Smooth muscle cell (in vitro differentiated cells): ENCODE measurements at regions not wholly inside any gene's neighbourhood (a gene's known extent, or its start where the extent isn't known, plus 50 kb on each side); places are given as distances from the start of the nearest gene placed in this dataset.
A peak's percentile ranks its signal among the peaks of the same experiment; 100 is the strongest.

ENCODE experiments used
- DNase-seq: peaks from one replicate; lab custom pipeline; 2025; ENCODE audit not compliant: unreplicated experiment; lab: John Stamatoyannopoulos, UW
- H2AFZ ChIP-seq: fragments of 200-600 bp; sonication (generic); 2 replicates; pipeline ENCODE4 v1.6.0; 2016; ENCODE audit warnings: antibody characterized with exemption, low read depth, mild to moderate bottlenecking
- H3F3A ChIP-seq: fragments of 200-600 bp; sonication (generic); 2 replicates; pipeline ENCODE4 v1.6.0; 2017; ENCODE audit warnings: antibody characterized with exemption, low read depth
- H3K27ac ChIP-seq: fragments of 200-600 bp; sonication (generic); 2 replicates; pipeline ENCODE4 v1.5.1; 2016; ENCODE audit warnings: low read depth, mild to moderate bottlenecking
- H3K27me3 ChIP-seq: fragments of 200-600 bp; sonication (generic); 2 replicates; pipeline ENCODE4 v1.6.1; 2016; ENCODE audit warnings: low read depth, mild to moderate bottlenecking
- H3K36me3 ChIP-seq: fragments of 200-600 bp; sonication (generic); 2 replicates; pipeline ENCODE4 v1.5.1; 2016; ENCODE audit warnings: low read depth
- H3K4me1 ChIP-seq: fragments of 200-600 bp; sonication (generic); 2 replicates; pipeline ENCODE4 v1.5.1; 2016; ENCODE audit warnings: low read depth
- H3K4me2 ChIP-seq: fragments of 200-600 bp; sonication (generic); 2 replicates; pipeline ENCODE4 v1.6.0; 2016; ENCODE audit warnings: mild to moderate bottlenecking
- H3K4me3 ChIP-seq: fragments of 200-600 bp; sonication (generic); 2 replicates; pipeline ENCODE4 v1.5.1; 2016; ENCODE audit warnings: mild to moderate bottlenecking
- H3K79me2 ChIP-seq: fragments of 200-600 bp; sonication (generic); 2 replicates; pipeline ENCODE4 v1.6.0; 2016; ENCODE audit warnings: low read depth, mild to moderate bottlenecking
- H3K9ac ChIP-seq: fragments of 200-600 bp; sonication (generic); 2 replicates; pipeline ENCODE4 v1.6.0; 2016; ENCODE audit warnings: low read depth
- H3K9me3 ChIP-seq: fragments of 200-600 bp; sonication (generic); replicated peaks from 2 replicates; pipeline ENCODE4 v1.5.1; 2016; ENCODE audit warnings: low read depth
- H4K20me1 ChIP-seq: fragments of 200-600 bp; sonication (generic); 2 replicates; pipeline ENCODE4 v1.6.0; 2016; ENCODE audit warnings: low read depth
- CTCF ChIP-seq: fragments of 200-600 bp; sonication (generic); IDR thresholded peaks from 2 replicates; pipeline ENCODE4 v1.5.1; 2017; ENCODE audit warnings: borderline replicate concordance, mild to moderate bottlenecking, antibody characterized with exemption; ENCODE audit not compliant: insufficient read depth, poor library complexity, severe bottlenecking
- WGBS: methylation state at CpG from one replicate; pipeline ENCODE4 v1.1.7; 2016; ENCODE audit warnings: low lambda C conversion rate; 5-methylcytosine and 5-hydroxymethylcytosine counted together

DNA sequence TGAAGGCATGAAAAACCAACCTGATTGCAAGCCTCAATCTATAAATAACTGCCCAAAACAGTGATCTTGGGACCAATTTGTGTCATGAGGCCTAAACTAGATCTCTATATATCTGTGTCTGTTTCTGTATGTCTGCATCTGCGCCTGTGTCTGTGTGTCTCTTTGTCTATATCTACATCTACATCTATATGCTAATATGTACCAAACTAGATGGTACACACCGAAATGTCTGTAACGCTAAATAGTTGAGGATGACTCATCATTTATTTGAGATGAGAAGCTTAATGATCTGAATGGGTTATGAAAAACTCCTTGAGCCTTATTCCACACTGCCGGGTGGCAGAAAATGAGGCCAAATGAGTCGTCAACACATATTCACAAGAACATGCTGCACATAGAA lies 982.3 kb downstream of the ROBO2 start:
- WGBS = 87% methylated on average over 5 of the region's 5 CpGs
- no peak for TF ChIP-seq CTCF
- H3K36me3 ChIP-seq = no peaks in the 10 kb centered on the region

GRCh38 chr3:78023257-78023656 lies 983.4 kb downstream of the ROBO2 start:
- no peaks in the 10 kb centered on the region for H3K4me1 ChIP-seq
- no peaks in the 10 kb centered on the region for H3K36me3 ChIP-seq
- 99% methylated on average over 3 of the region's 3 CpGs for WGBS
- TF ChIP-seq CTCF = no peak
- no peaks in the 10 kb centered on the region for H4K20me1 ChIP-seq
- no peaks in the 10 kb centered on the region for H3K9me3 ChIP-seq
- H3K9ac ChIP-seq = no peak overlapping the region
- no peaks in the 10 kb centered on the region for H3F3A ChIP-seq
- H3K79me2 ChIP-seq = no peaks in the 10 kb centered on the region
- no peak for DNase-seq
- no peak overlapping the region for H2AFZ ChIP-seq
- no peaks in the 10 kb centered on the region for H3K27me3 ChIP-seq
- H3K27ac ChIP-seq = no peak overlapping the region
- no peak overlapping the region for H3K4me2 ChIP-seq
- H3K4me3 ChIP-seq = no peak overlapping the region

More for the DNA sequence above, 982.3 kb downstream of the ROBO2 start:
- H2AFZ ChIP-seq = peak overlapping the region; percentile 60
- no peaks in the 10 kb centered on the region for H3K27me3 ChIP-seq
- no peak for DNase-seq
- H4K20me1 ChIP-seq = no peaks in the 10 kb centered on the region
- H3K27ac ChIP-seq = no peak overlapping the region
- H3K79me2 ChIP-seq = no peaks in the 10 kb centered on the region
- H3F3A ChIP-seq = no peaks in the 10 kb centered on the region
- no peaks in the 10 kb centered on the region for H3K4me1 ChIP-seq
- no peak overlapping the region for H3K4me3 ChIP-seq
- H3K9me3 ChIP-seq = no peaks in the 10 kb centered on the region
- H3K4me2 ChIP-seq = no peak overlapping the region
- H3K9ac ChIP-seq = no peak overlapping the region

DNA sequence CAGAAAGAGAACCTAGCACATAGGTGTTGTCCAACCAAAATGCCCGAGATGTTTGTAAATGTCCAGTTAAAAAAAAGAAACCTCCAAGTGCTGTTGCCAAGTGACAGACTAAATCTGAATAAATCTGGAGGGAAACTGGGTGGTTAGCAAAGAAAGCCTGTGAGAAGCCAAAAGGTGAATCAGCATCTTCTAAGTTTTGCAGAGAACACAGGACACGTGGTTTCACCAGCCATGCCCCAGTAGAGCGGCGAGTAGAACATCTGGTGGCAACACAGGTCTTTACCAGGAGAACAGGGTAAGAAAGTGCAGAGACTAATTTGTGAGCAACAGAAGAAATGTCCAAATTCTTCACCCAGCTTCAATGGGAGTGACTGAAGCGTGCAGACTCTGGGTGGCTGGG lies 986.0 kb downstream of the ROBO2 start:
- no peak overlapping the region for H2AFZ ChIP-seq
- no peak for DNase-seq
- no peak for TF ChIP-seq CTCF
- H3F3A ChIP-seq = no peaks in the 10 kb centered on the region
- no peaks in the 10 kb centered on the region for H3K27me3 ChIP-seq
- H3K9ac ChIP-seq = no peak overlapping the region
- H3K4me2 ChIP-seq = no peak overlapping the region
- no peak overlapping the region for H3K4me3 ChIP-seq
- H3K36me3 ChIP-seq = no peaks in the 10 kb centered on the region
- 97% methylated on average over 5 of the region's 5 CpGs for WGBS
- no peaks in the 10 kb centered on the region for H3K9me3 ChIP-seq
- H3K79me2 ChIP-seq = no peaks in the 10 kb centered on the region
- no peaks in the 10 kb centered on the region for H4K20me1 ChIP-seq
- no peaks in the 10 kb centered on the region for H3K4me1 ChIP-seq
- H3K27ac ChIP-seq = no peak overlapping the region

- no peaks in the 10 kb centered on the region for H3K27me3 ChIP-seq
- H3K9me3 ChIP-seq = no peaks in the 10 kb centered on the region
- no peak overlapping the region for H3K4me3 ChIP-seq
- no peaks in the 10 kb centered on the region for H3K79me2 ChIP-seq
- no peak for DNase-seq
- 100% methylated on average over 1 of the region's 1 CpG for WGBS
- no peaks in the 10 kb centered on the region for H3F3A ChIP-seq
- H3K36me3 ChIP-seq = no peaks in the 10 kb centered on the region
- no peak overlapping the region for H3K4me2 ChIP-seq
- H2AFZ ChIP-seq = no peak overlapping the region
- no peak for TF ChIP-seq CTCF
- no peak overlapping the region for H3K27ac ChIP-seq
- no peaks in the 10 kb centered on the region for H3K4me1 ChIP-seq
- H4K20me1 ChIP-seq = no peaks in the 10 kb centered on the region
- H3K9ac ChIP-seq = no peak overlapping the region
These were observed 986.5 kb downstream of the ROBO2 start for GRCh38 chr3:78026318-78026828.
